ENCODE measurements at regions not wholly inside any gene's neighbourhood (a gene's known extent, or its start where the extent isn't known, plus 50 kb on each side); places are given as distances from the start of the nearest gene placed in this dataset.

- no peak for DNase-seq
- Histone ChIP-seq H3K27ac (no peak overlapping the region), H3K9me3 (replicated peaks in 1 of 3) (no peaks in the 10 kb centered on the region), H3K27me3 (no peaks in the 10 kb centered on the region), H3K4me3 (no peak overlapping the region), H3K36me3 (replicated peaks in 1 of 2) (no peaks in the 10 kb centered on the region), H3K4me1 (replicated peaks in 1 of 2) (no peaks in the 10 kb centered on the region)
- WGBS, 4 donors = 56 to 87% (median 85%) methylated on average over 3 to 9 of the region's 9 CpGs
- intact Hi-C loops (cut with DNase I) = no loop called here
- TF ChIP-seq POLR2A (IDR thresholded peaks at IDR 0.05) (no peak), CTCF (IDR thresholded peaks at IDR 0.05) (no peak)
These were observed 167.8 kb downstream of the CCDC71L start for GRCh38 chr7:106493041-106493731.

- TF ChIP-seq POLR2A (IDR thresholded peaks at IDR 0.05) (no peak), CTCF (IDR thresholded peaks at IDR 0.05) (no peak)
- intact Hi-C loops (cut with DNase I) = no loop called here
These were observed 172.5 kb downstream of the CCDC71L start for GRCh38 chr7:106488465-106488864.

GRCh38 chr7:106487892-106488291 lies 173.1 kb downstream of the CCDC71L start:
- intact Hi-C loops (cut with DNase I) = no loop called here
- no peak for TF ChIP-seq POLR2A (IDR thresholded peaks at IDR 0.05)
- no peak for TF ChIP-seq CTCF (IDR thresholded peaks at IDR 0.05)
- no peaks in the 10 kb centered on the region for H3K9me3 ChIP-seq (replicated peaks in 1 of 3)
- H3K4me3 ChIP-seq = no peak overlapping the region
- H3K36me3 ChIP-seq (replicated peaks in 1 of 2) = no peaks in the 10 kb centered on the region
- no peak overlapping the region for H3K27ac ChIP-seq
- H3K27me3 ChIP-seq = peaks cover 1% of the 10 kb centered on the region
- no peak for DNase-seq
- no peaks in the 10 kb centered on the region for H3K4me1 ChIP-seq (replicated peaks in 1 of 2)

More at GRCh38 chr7:106488465-106488864, 172.5 kb downstream of the CCDC71L start:
- Histone ChIP-seq H3K4me3 (no peak overlapping the region), H3K4me1 (replicated peaks in 1 of 2) (no peaks in the 10 kb centered on the region), H3K36me3 (replicated peaks in 1 of 2) (no peaks in the 10 kb centered on the region), H3K27me3 (no peaks in the 10 kb centered on the region), H3K27ac (no peak overlapping the region), H3K9me3 (replicated peaks in 1 of 3) (no peaks in the 10 kb centered on the region)
- no peak for DNase-seq
- WGBS, 4 donors = 53 to 92% (median 79%) methylated on average over 4 to 5 of the region's 5 CpGs

GRCh38 chr7:106486331-106486730 lies 174.6 kb downstream of the CCDC71L start:
- WGBS, 4 donors = 60 to 67% (median 66%) methylated on average over 3 of the region's 3 CpGs
- peak overlapping the region in 1 of 5 donors; percentile 21 for H3K27ac ChIP-seq
- H3K4me3 ChIP-seq = no peak overlapping the region
- no peak for TF ChIP-seq CTCF (IDR thresholded peaks at IDR 0.05)
- TF ChIP-seq POLR2A (IDR thresholded peaks at IDR 0.05) = no peak
- intact Hi-C loops (cut with DNase I) = no loop called here
- DNase-seq = no peak
- H3K36me3 ChIP-seq (replicated peaks in 1 of 2) = no peaks in the 10 kb centered on the region
- H3K27me3 ChIP-seq = peaks cover 6% of the 10 kb centered on the region
- H3K4me1 ChIP-seq (replicated peaks in 1 of 2) = no peaks in the 10 kb centered on the region
- no peaks in the 10 kb centered on the region for H3K9me3 ChIP-seq (replicated peaks in 1 of 3)
